T47D (cell line): ENCODE measurements at regions not wholly inside any gene's neighbourhood (a gene's known extent, or its start where the extent isn't known, plus 50 kb on each side); places are given as distances from the start of the nearest gene placed in this dataset.

Source experiments
- DNase-seq, 2 experiments: peaks; one replicate each; pipeline versions ENCODE4 v3.0.0 to v3.0.0-alpha.2; 2011 to 2012; ENCODE audit warnings: low read depth in 1 of 2, low spot score in 1 of 2
- JUND ChIP-seq: IDR thresholded peaks from 2 replicates; pipeline ENCODE4 v1.6.1; 2012; ENCODE audit warnings: low read depth
- in situ Hi-C: cut with HindIII; loops from 2 replicates; pipeline ENCODE4 v1.10.0; 2016; ENCODE audit warnings: low sequenced_read_pairs, low pct_unique_long_range_greater_than_20kb

DNA sequence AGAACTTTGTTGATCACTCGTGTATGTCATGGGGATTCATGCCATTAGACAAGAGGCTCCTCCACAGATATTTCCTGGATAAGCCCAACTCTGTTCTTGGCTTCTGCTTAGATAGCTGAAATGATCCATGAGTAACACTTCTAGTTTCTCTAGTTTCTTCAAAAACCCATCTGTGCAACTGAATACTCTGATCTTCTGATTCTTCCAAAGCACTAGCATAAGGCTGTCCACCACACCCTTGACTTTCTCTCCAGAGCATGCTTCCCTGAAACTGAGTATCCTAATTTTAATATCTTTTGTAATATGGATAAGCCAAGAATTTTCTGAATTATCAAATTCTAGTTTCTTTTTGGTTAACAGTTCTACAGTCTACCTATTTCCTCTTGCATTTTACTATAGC, 118.6 kb upstream of the TAPT1 start:
- TF ChIP-seq JUND: no peak
- in situ Hi-C loops: no loop called here
- DNase-seq: no peak

- in situ Hi-C loops: no loop called here
- no peak for TF ChIP-seq JUND
- no peak for DNase-seq
Measured at GRCh38 chr4:16337936-16338335, 111.7 kb upstream of the TAPT1 start.

GRCh38 chr4:16334601-16335000, 108.3 kb upstream of the TAPT1 start:
- no peak for DNase-seq
- in situ Hi-C loops: no loop called here
- no peak for TF ChIP-seq JUND

GRCh38 chr4:16329797-16330134, 103.5 kb upstream of the TAPT1 start:
- no peak for DNase-seq
- no peak for TF ChIP-seq JUND
- in situ Hi-C loops: no loop called here

GRCh38 chr4:16329125-16329796, 103.0 kb upstream of the TAPT1 start:
- no peak for TF ChIP-seq JUND
- in situ Hi-C loops: no loop called here
- no peak for DNase-seq

DNA sequence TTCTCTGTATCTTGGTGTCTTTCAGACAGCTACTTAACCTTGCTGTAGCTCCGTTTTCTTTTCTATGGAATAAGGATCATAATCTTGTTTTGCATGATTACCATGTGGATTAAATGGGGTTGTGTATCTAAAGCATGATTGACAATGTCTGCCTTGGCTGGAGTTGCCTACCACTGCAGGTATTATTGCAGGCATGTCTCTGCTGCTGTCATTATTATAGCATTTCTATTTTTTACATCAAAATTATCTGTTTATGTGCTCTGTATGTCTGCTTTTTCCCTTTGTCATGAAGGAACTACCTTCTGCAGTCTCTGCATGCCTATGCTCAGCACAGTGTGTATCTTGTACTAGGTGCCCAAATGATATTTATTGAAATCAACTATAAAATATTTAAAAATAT, 95.9 kb upstream of the TAPT1 start:
- no peak for DNase-seq
- in situ Hi-C loops: no loop called here
- TF ChIP-seq JUND: no peak

GRCh38 chr4:16315456-16315855, 89.2 kb upstream of the TAPT1 start:
- TF ChIP-seq JUND: no peak
- in situ Hi-C loops: no loop called here
- no peak for DNase-seq

DNA sequence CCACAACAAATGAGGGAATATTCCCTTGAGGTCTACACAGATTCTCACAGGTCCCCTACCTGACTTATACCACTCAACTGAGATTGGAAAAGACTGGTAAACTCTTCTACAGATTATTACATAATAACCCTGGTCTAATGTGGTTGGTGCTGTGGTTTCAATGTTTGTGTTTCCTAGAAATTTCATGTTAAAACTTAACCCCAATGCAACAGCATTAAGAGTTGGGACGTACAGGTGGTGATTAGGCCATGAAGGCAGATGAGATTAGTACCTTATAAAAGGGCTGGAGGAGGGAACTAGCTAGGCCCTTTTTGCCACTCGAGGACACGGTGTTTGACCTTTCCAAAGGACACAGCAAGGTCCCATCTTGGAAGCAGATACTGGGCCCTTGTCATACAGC, 84.3 kb upstream of the TAPT1 start:
- no peak for TF ChIP-seq JUND
- no peak for DNase-seq
- in situ Hi-C loops: no loop called here

GRCh38 chr4:16302648-16303047, 76.4 kb upstream of the TAPT1 start:
- TF ChIP-seq JUND: no peak
- DNase-seq: no peak
- in situ Hi-C loops: no loop called here

DNA sequence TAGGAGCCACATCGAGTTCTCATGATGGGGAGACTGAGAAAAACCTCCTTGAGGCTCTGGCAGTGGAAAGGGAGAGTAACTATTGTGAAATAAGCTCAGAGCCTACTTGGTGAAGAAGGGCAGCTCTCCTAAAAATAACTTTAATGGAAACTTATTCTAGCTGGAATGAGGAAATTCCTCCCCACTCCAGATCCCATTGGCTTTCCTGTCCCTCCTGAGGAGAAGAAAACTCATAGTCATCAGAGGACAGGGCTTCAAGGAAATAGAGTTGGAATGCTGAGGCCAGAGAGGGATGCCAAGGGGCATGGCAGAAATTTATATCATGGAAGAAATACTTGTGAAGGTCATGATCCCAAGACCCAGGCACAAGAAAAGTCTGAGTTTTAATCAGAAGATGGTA, 70.7 kb upstream of the TAPT1 start:
- no peak for DNase-seq
- in situ Hi-C loops: no loop called here
- no peak for TF ChIP-seq JUND

DNA sequence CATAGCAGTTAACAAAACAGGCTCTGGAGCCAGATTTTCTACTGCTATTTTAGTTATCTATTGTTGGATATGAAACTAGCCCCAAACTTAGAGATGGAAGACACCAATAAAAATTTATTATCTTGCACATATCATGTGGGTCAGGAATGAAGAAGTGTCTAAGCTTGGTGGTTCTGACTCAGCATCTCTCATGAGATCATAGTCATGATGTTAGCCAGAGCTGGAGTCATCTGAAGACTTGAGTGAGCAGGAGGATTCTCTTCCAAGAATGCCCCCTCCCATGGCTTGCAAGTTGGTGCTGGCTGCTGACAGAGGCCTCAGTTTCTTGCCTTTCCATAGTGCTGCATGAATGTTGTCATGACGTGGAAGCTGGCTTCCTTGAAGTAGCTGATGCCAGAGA, 68.2 kb upstream of the TAPT1 start:
- DNase-seq: no peak
- no peak for TF ChIP-seq JUND
- in situ Hi-C loops: no loop called here

GRCh38 chr4:16293210-16293838, 67.1 kb upstream of the TAPT1 start:
- no peak for DNase-seq
- in situ Hi-C loops: no loop called here
- TF ChIP-seq JUND: no peak

DNA sequence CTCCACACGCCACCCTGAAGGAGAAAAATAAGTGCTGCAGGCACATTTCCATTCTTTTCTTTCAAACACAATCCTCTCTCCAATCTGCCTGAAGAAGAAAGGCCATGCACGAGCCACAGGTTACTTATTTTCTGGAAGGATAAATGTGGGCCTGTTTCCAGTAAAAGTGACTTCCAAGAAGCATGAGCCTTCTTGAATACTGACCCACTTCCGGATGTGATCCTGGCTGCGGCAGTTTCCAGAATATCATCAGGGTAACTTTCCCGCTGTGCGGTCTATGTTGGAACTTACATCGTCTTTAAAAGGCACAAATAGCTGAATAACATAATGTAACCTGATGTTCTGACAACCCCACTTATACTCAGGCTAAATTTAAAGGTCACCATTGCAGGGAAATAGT, 66.3 kb upstream of the TAPT1 start:
- no peak for TF ChIP-seq JUND
- DNase-seq: no peak
- in situ Hi-C loops: no loop called here

DNA sequence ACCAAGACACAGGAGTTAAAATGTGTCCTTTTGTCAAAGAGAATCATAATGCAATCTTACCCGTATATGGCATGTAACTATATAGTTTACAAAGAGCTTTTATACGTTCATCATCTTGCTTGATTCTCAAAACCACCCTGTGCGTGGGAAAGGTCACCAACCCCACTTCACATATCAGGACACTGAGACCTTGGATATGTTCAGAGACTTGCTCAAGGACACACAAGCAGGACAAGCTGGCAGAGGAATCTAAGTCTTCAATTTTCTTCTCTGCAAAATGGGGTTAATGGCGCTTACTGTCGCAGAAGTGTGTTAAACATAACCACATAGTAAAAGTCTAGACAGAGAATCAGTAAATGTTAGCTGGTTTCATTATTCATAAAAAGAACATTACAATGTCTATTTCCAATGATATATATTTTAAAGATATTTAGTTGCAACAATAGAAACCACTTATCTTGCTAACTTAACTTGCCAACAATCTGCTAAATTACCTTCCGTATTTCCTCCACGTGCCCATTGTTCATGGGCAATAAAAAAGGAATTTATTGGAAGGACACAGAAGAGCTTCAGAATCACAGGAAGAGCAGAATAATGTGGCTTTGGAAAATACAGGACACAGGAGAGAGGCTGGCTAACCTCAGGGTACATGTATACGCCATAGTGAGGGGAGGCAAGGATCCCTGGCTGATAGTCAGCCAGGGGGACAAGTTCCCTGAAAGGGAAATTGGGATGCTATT, 64.6 kb upstream of the TAPT1 start:
- no peak for TF ChIP-seq JUND
- DNase-seq: no peak
- in situ Hi-C loops: no loop called here
